ENCODE measurements at regions not wholly inside any gene's neighbourhood (a gene's known extent, or its start where the extent isn't known, plus 50 kb on each side); places are given as distances from the start of the nearest gene placed in this dataset.
A peak's percentile ranks its signal among the peaks of the same experiment; 100 is the strongest.
"Not testable (repeated sequence)": the region's sequence is repeated elsewhere in the genome, so short reads cannot be mapped to it uniquely, and the experiment has no call there.

DNA sequence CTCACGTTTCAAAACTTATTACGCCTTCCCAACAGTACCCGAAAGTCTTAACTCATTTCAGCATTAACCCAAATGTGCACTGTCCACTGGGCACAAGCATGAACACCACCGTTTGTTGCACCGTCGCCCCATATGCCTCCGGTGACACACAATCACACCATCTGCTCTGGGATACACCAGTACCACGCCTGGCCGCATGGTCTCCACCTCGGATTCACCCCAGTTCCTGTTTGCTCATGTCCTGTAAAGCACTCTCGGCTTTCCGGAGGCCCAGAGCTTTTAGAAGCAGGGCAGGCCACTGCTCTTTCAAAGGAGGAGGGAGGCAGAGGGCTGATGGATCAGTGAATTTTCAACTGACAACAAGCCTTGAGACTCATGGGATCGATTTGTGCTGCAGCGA, 1570.0 kb upstream of the DEFB115 start:
- no peak for DNase-seq

GRCh38 chr20:29689411-29690225, 1567.8 kb upstream of the DEFB115 start:
- peak; percentile 30 for DNase-seq

DNA sequence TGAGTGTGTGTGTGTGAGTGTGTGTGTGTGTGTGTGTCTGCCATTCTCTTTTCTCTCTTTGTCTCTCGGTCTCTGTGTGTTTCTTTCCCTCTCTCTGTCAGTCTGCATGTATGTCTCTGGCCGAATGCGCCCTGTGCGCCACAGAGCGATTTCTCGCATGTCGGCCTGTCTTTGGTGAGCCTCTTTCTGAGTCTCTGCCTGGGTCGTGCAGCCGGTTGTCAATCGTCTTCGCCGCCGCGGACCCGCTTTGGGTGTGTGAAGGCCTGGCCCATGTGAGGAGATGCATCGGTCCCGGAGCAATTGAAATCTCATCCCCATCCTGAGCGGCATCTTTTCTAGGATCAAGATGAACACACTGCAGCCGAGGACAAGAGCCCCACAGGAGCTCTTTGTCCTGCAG, 1567.2 kb upstream of the DEFB115 start:
- DNase-seq, result no peak

- DNase-seq, result no peak
These were observed 1516.9 kb upstream of the DEFB115 start for GRCh38 chr20:29740601-29740950.

GRCh38 chr20:29740951-29741593, 1516.4 kb upstream of the DEFB115 start:
- DNase-seq, result no peak

GRCh38 chr20:29741594-29741893, 1515.9 kb upstream of the DEFB115 start:
- DNase-seq, result no peak

DNA sequence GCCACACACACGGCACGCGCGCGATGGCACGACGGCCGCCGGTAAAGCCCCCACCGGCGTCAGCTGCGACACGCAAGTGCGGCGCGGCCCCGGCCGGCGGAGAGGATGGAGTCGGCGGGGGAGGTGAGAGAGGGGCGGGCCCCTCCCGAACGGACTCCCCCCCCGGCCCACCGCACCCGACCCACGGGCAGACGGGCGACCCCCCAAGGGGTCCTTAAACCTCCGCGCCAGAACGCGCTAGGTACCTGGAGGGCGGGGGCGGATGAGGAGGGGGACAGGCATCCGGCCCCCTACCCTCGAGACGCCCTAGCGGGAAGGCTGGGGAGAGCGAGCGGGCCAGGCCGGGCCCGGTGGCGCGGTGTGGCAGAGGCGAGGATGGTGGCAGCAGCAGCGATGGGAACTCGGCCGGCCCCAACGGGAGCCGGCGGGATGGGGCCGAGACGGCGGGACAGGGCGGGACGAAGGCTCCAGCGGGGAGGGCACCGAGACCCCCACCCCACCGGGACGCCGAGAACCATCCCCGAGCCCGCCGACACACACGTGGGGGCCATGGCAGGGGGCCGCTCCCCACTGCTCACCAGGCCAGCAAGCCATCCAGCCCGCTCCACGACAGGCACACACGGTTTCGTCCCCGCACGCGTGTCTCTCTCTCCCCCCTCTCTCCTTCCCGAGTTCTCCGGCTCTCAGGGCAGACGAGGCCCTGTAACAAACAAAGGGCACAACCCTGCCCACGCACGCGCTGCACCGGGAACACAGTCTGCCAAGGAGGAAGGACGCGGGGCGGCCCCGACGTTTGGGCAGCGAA, 1515.4 kb upstream of the DEFB115 start:
- no peak for DNase-seq

GRCh38 chr20:29742699-29743100, 1514.8 kb upstream of the DEFB115 start:
- no peak for DNase-seq

DNA sequence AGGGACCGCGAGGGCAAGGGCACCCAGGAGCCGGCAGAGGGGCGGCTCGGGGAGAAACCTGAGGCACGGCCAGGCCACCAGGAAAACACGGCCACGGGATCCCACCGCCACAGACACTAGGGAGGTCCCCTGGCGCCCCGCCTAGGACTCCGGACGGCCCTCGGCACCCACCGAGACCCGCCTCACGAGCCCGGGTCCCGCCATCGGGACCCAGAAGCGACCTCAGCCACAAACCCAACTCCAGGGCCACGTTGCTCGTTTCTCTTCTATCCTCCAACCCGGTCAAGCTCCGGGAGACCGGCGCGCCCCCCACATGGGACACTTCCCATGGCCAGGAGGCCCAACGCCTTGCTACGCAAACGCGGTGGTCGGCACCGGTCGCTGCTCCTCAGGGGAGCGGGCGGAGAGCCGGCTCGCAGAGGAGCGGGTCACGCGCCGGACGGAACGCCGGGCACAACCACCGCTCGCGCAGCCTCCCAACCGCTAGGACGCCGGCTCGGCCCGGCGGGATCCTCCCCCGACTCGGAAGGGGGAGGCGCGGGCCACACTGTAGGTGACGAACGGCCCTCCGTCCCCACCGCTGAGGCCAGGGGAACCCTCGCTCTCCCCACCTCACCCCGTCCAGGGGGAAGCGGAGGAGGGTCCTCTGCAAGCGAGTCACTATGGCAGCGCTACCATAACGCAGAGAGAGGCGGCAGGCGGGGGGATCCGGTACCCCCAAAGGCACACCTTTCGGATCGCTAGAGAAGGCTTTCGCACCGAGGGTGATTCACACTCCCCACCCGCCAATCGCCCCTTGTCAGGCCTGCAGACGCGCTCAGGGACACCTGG, 1514.1 kb upstream of the DEFB115 start:
- no peak for DNase-seq

DNA sequence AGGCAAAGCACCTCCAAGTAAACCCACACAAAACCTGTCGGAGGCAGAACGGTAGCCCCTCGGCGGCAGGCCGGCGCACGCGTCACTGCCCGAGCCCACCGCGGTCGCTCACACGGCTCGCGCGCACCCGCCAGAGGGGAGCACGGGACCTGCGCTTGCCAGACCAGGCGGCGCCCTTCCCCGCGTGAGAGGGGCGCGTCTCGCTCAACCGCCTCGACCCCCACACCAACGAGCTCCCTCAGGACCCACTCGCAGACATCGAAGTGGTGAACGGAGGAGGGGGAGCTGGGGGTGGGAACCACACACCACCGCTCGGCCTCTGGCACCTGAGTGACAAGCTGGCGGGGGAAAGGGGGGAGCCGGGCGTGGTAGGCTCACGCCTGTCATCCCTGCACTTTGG, 1513.4 kb upstream of the DEFB115 start:
- no peak for DNase-seq

GRCh38 chr20:29745534-29746245, 1511.8 kb upstream of the DEFB115 start:
- DNase-seq, result not testable (repeated sequence)

DNA sequence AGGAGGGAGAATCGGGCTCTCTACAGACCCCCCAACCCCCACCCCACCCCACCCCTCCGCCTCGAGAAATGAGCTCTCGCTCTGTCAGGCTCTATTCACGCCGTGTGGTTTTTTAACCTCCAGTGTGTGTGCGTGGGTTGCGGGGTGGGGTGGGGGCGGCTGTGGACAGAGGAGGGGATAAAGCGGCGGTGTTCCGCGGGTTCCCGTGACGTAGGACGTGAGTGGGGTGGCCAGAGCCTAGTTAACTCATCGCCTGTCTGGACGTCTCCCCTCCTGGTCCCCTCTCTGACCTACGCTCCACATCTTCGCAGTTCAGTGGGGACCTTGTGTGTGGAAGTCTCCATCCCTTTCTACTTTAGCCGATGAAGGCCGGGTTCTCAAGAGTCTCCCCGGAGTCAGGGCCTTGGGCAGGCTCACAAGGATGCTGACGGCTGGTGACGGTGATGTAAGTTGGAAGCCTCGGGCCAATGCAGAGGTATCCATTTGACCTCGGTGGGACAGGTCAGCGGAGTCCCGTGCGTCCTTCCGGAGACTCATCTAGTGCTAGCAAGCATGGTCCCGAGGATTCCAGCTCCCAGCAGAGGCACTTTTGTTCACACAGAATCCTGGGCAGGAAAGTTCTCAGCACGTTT, 1507.1 kb upstream of the DEFB115 start:
- no peak for DNase-seq

GRCh38 chr20:29752644-29753425, 1504.6 kb upstream of the DEFB115 start:
- DNase-seq, result peak; percentile 25

- peak; percentile 25 for DNase-seq
These were observed 1504.1 kb upstream of the DEFB115 start for GRCh38 chr20:29753426-29753746.

DNA sequence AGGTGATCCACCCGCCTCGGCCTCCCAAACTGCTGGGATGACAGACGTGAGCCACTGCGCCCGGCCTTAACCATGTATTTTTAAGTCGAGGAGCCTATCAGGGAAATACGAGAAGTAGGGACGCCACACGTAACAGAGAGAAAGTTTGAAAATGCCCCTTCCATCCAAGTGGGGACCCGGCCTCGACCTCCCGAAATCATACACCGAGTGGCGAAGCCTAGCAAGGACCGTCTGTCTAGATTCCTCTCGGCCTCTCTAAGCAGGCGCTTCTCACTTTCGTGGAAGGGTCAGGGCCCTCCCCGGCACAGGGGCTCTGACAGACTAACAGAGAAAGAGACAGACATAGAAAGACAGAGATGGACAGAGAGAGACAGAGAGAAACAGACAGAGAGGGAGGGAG, 1503.6 kb upstream of the DEFB115 start:
- DNase-seq, result not testable (repeated sequence)

DNA sequence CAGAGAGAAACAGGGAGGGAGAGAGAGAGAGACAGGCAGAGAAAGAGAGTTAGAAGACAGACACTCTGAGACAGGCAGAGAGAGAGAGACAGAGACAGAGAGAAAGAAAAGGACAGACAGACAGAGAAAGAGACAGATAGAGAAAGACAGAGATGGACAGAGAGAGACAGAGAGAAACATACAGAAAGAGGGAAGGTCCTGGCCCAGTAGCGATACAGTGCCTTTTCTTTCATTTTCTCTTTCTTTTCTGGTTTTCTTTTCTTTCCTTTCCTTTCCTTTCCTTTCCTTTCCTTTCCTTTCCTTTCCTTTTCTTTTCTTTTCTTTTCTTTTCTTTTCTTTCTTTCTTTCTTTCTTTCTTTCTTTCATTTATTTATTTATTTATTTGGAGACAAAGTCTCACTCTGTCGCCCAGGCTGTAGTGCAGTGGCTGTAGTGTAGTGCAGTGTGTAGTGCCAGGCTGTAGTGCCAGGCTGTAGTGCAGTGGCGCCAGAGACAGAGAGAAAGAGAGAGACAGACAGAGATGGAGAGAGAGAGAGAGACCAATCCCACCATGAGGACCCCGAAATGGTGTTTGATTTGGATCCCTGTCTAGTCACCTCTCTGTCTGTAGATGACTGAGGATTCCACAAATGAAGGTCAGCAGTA, 1501.5 kb upstream of the DEFB115 start:
- DNase-seq, result not testable (repeated sequence)

- no peak for DNase-seq
These were observed 1500.8 kb upstream of the DEFB115 start for GRCh38 chr20:29756664-29757063.

DNA sequence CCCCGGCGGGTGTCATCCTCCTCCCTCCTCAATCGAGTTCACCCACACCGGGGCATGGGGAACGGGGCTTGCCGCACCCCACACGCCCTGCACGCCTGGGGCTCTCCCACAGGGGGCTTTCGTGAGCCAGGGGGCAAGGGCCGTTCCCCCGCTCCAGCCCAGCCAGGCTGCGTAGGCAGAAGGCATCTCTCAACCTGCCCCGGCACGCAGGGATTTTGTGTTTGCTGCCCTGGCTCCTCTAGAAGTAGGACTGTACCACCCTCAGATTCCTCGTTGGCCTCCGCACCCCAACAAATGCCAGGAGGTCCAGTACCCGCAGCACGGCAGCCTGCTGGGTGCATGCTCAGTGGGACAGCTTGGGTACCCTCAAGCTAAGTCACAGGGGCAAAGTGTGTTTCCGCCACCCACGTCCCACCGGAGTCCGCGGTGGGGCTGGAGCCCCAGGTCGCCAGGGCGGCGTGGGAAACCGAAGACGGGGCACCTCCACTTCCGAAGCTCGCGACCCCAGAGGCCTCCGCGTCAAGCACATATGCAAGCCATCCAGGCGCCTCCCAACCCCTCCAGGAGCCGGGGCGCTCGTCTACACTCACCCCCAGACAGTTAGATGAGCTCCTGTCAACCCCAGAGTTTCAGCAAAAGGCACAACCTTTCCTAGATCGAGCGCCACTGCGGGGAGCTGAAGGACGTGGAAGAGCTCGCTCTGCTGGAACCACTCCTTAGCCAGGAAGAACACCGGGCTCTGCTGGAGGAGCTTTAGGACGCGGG, 1495.7 kb upstream of the DEFB115 start:
- not testable (repeated sequence) for DNase-seq

GRCh38 chr20:29762620-29763019, 1494.8 kb upstream of the DEFB115 start:
- DNase-seq, result no peak

All from stimulated activated CD4-positive, alpha-beta T cell treated with anti-CD3 and anti-CD28 coated beads, Interleukin-12 subunit alpha, Interleukin-12 subunit beta, amount 100 ng/mL, for 4 hours (primary cell).